Prostate gland (tissue), 2 donors: ENCODE measurements at regions not wholly inside any gene's neighbourhood (a gene's known extent, or its start where the extent isn't known, plus 50 kb on each side); places are given as distances from the start of the nearest gene placed in this dataset.

Source experiments
- DNase-seq: peaks from one replicate; pipeline ENCODE4 v3.0.0-alpha.2; 2019; ENCODE audit warnings: low spot score
- H3K27ac ChIP-seq, 2 donors: fragments of 200-600 bp; sonication (generic); 2 replicates each; pipeline ENCODE4 v1.5.1; 2017 to 2019
- H3K27me3 ChIP-seq: fragments of 200-600 bp; sonication (generic); replicated peaks from 2 replicates; pipeline ENCODE4 v1.5.1; 2019; ENCODE audit not compliant: insufficient read depth
- H3K36me3 ChIP-seq, 2 donors: fragments of 200-600 bp; sonication (generic); 1 replicate in 1 of 2; 2 replicates in 1 of 2; pipeline versions ENCODE4 v1.5.1 to v1.8.1; 2017 to 2019
- H3K4me1 ChIP-seq: fragments of 200-600 bp; sonication (generic); replicated peaks from 2 replicates; pipeline ENCODE4 v1.5.1; 2019
- H3K4me3 ChIP-seq, 2 donors: fragments of 200-600 bp; sonication (generic); 2 replicates each; pipeline ENCODE4 v1.5.1; 2017 to 2019
- H3K9me3 ChIP-seq: fragments of 200-600 bp; sonication (generic); 2 replicates; pipeline ENCODE4 v1.5.1; 2017
- POLR2A ChIP-seq: fragments of 450-650 bp; IDR thresholded peaks from one replicate; pipeline ENCODE4 v1.6.1; 2016; ENCODE audit warnings: antibody characterized with exemption, mild to moderate bottlenecking
- POLR2AphosphoS5 ChIP-seq: sonication (generic); formaldehyde crosslinking; IDR thresholded peaks from one replicate; pipeline ENCODE4 v1.6.1; 2017; ENCODE audit warnings: antibody characterized with exemption
- WGBS: methylation state at CpG from one replicate; pipeline ENCODE4 v1.1.5; 2018; 5-methylcytosine and 5-hydroxymethylcytosine counted together
- intact Hi-C: fragments of 100-400 bp; cut with DNase I; formaldehyde crosslinking; loops from one replicate; pipeline ENCODE4 v1.14.2; 2022
- TF ChIP-seq, protein P1 (sequence below), 4 experiments: fragments of 200-600 bp in 2 of 4; fragments of 450-650 bp in 2 of 4; sonication (generic) in 2 of 4; IDR thresholded peaks; 1 replicate in 3 of 4; 2 replicates in 1 of 4; pipeline ENCODE4 v1.5.1; 2016 to 2019; ENCODE audit warnings: antibody characterized with exemption in 4 of 4, mild to moderate bottlenecking in 2 of 4, moderate library complexity in 2 of 4

- Histone ChIP-seq H3K4me1 (no peaks in the 10 kb centered on the region), H3K36me3 (no peaks in the 10 kb centered on the region), H3K27ac (no peak overlapping the region), H3K27me3 (no peaks in the 10 kb centered on the region), H3K9me3 (no peaks in the 10 kb centered on the region), H3K4me3 (no peak overlapping the region)
- intact Hi-C loops = no loop called here
- TF ChIP-seq POLR2AphosphoS5 = no peak
- TF ChIP-seq, protein P1, sequence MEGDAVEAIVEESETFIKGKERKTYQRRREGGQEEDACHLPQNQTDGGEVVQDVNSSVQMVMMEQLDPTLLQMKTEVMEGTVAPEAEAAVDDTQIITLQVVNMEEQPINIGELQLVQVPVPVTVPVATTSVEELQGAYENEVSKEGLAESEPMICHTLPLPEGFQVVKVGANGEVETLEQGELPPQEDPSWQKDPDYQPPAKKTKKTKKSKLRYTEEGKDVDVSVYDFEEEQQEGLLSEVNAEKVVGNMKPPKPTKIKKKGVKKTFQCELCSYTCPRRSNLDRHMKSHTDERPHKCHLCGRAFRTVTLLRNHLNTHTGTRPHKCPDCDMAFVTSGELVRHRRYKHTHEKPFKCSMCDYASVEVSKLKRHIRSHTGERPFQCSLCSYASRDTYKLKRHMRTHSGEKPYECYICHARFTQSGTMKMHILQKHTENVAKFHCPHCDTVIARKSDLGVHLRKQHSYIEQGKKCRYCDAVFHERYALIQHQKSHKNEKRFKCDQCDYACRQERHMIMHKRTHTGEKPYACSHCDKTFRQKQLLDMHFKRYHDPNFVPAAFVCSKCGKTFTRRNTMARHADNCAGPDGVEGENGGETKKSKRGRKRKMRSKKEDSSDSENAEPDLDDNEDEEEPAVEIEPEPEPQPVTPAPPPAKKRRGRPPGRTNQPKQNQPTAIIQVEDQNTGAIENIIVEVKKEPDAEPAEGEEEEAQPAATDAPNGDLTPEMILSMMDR (IDR thresholded peaks at IDR 0.05) = no peak
- TF ChIP-seq POLR2A = no peak
- 86% methylated on average over 1 of the region's 1 CpG for WGBS
- no peak for DNase-seq
Measured at GRCh38 chr4:133324491-133324890, 175.4 kb downstream of the PCDH10 start.

DNA sequence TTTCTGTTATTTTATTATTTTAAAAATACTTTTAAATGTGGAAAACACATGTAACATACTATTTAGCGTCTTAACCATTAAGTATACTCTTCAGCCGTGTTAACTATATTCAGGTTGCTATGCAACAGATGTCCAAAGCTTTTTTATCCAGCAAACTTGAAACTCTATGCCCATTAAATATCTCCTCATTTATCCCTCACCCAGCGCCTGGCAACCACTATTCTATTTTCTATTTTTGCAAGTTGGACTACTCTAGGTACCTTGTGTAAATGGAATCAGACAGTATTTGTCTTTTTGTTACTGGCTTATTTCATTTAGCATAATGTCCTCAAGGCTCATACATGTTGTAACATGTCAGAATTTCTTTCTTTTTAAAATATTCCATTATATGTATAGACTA is 174.6 kb downstream of the PCDH10 start:
- no peak for DNase-seq
- H3K27ac ChIP-seq = no peak overlapping the region
- no peaks in the 10 kb centered on the region for H3K9me3 ChIP-seq
- H3K27me3 ChIP-seq = no peaks in the 10 kb centered on the region
- H3K4me1 ChIP-seq = no peaks in the 10 kb centered on the region
- intact Hi-C loops = no loop called here
- H3K36me3 ChIP-seq = no peaks in the 10 kb centered on the region
- 88% methylated on average over 3 of the region's 3 CpGs for whole genome bisulfite sequencing
- TF ChIP-seq POLR2A (no peak), POLR2AphosphoS5 (no peak)
- TF ChIP-seq, protein P1 (IDR thresholded peaks at IDR 0.05) = no peak
- H3K4me3 ChIP-seq = no peak overlapping the region

- Histone ChIP-seq H3K36me3 (no peaks in the 10 kb centered on the region), H3K4me1 (no peaks in the 10 kb centered on the region), H3K27me3 (no peaks in the 10 kb centered on the region), H3K27ac (no peak overlapping the region), H3K4me3 (no peak overlapping the region), H3K9me3 (no peaks in the 10 kb centered on the region)
- no peak for DNase-seq
- TF ChIP-seq POLR2A = no peak
- TF ChIP-seq POLR2AphosphoS5 = no peak
- TF ChIP-seq, protein P1 (IDR thresholded peaks at IDR 0.05) = peak in 1 of 4 experiments; percentile 36
- WGBS = 22% methylated on average over 2 of the region's 2 CpGs
- intact Hi-C loops = no loop called here
Measured at GRCh38 chr4:133320576-133321170, 171.6 kb downstream of the PCDH10 start.

GRCh38 chr4:133316909-133317308 is 167.8 kb downstream of the PCDH10 start:
- H3K4me1 ChIP-seq = no peaks in the 10 kb centered on the region
- no peaks in the 10 kb centered on the region for H3K27me3 ChIP-seq
- H3K9me3 ChIP-seq = no peaks in the 10 kb centered on the region
- no peak overlapping the region for H3K27ac ChIP-seq
- DNase-seq = no peak
- WGBS = 47% methylated on average over 5 of the region's 5 CpGs
- H3K36me3 ChIP-seq = no peaks in the 10 kb centered on the region
- no peak for TF ChIP-seq POLR2AphosphoS5
- TF ChIP-seq, protein P1 (IDR thresholded peaks at IDR 0.05) = no peak
- TF ChIP-seq POLR2A = no peak
- no peak overlapping the region for H3K4me3 ChIP-seq
- intact Hi-C loops = no loop called here

DNA sequence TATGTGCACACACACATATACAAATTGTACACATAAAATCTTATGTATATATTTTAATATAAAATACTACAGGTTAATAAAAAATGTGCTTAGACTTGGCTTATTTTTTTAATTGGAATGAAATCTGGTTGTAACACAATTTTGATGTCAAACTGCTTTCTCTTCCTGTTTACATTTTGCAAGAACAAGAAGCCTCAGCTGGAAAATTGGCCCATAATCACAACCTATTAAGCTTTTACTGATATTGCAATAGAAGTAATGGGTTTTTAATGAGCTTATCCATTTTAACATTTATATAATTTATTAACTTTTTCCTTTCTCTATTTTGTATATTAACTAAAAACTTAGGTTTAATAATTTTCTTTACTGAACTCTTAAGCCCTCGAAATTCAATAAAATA is 165.9 kb downstream of the PCDH10 start:
- intact Hi-C loops = no loop called here
- no peaks in the 10 kb centered on the region for H3K27me3 ChIP-seq
- no peak overlapping the region for H3K4me3 ChIP-seq
- no peaks in the 10 kb centered on the region for H3K9me3 ChIP-seq
- H3K36me3 ChIP-seq = no peaks in the 10 kb centered on the region
- DNase-seq = no peak
- no peaks in the 10 kb centered on the region for H3K4me1 ChIP-seq
- WGBS = 65% methylated on average over 1 of the region's 1 CpG
- no peak overlapping the region for H3K27ac ChIP-seq
- TF ChIP-seq POLR2AphosphoS5 = no peak
- TF ChIP-seq, protein P1 (IDR thresholded peaks at IDR 0.05) = no peak
- TF ChIP-seq POLR2A = no peak
